GM19023 (cell line): ENCODE measurements at regions not wholly inside any gene's neighbourhood (a gene's known extent, or its start where the extent isn't known, plus 50 kb on each side); places are given as distances from the start of the nearest gene placed in this dataset.

ENCODE experiments used
- ATAC-seq: cut with Tn5 transposase; IDR thresholded peaks from one replicate; pipeline ENCODE4 v1.9.1; 2021; ENCODE audit warnings: mild to moderate bottlenecking, moderate library complexity; ENCODE audit not compliant: unreplicated experiment

- ATAC-seq: no peak
Observed at GRCh38 chr1:208756339-208756981, 512.3 kb upstream of the PLXNA2 start.

DNA sequence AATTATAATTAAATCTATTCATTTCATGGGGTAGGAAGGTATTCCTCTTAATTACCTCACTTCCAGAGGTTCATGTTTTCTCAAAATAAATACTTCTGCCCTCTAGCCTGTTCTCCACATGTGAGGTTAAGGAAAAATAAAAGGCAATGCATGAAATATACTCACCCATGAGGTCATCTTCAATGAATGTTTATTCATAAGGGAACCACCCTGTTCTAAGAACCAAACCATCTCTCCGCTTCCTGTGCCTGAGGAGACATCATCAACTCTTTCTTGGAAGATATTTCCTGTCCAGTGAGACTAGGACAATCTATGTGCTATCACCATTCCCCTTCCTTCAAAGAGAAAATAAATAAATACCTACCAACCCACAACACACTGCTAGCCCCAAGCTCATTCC is 513.7 kb upstream of the PLXNA2 start:
- ATAC-seq: no peak

- no peak for ATAC-seq
Observed at GRCh38 chr1:208759255-208759654, 515.1 kb upstream of the PLXNA2 start.

DNA sequence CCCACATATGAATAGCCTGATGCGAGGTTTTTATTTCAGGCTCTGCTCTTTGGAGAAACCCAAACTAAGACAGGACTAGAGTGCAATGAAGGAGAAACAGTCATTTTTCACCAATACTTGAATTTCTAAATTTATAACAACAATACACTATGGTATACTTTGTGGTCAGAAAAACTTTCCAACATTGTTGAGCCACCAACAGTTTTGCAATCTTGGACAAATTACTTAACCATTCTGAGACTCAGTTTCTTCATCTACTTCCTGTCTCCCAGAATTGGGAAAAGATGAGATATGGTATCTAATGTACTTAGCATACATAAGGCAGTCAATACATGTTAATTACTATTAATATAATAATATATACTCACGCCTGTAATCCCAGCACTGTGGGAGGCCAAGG is 519.8 kb upstream of the PLXNA2 start:
- ATAC-seq: no peak

DNA sequence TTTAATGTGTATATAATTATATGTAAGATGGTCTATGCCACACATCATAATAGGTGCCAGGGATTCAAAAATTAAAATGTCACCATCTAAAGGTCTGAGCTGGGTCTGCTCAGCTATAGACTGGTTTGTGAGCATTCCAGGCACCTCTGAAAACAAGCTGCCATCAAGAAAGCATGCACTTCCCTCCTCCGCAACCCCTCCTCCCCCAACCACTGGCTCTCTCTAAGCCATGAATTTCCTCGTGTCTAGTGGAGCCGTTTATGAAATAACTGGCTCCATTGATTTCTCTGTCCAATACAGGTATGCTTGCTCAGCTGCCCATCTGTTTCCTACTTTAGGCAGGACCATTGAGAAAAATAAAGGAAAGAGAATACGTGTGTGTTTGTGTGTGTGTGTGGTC is 522.6 kb upstream of the PLXNA2 start:
- no peak for ATAC-seq

DNA sequence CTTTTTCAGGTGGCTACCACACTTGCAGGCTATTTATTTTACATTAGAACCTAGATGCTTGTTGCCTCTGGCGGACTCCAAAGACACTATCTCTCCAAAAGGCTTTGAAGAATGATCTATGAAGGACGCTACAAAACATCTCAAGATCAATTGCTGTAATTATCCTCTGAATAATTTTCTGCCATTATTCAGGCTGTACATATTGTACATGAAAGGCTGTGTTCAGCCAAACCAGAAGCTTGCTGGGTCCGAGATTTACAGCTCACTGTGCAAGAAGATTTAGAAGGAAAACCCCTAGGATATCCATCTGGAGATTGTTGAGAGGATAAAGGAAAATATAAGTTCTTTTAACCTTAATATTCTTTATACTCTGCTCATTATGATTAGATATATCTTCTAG is 523.6 kb upstream of the PLXNA2 start:
- no peak for ATAC-seq

DNA sequence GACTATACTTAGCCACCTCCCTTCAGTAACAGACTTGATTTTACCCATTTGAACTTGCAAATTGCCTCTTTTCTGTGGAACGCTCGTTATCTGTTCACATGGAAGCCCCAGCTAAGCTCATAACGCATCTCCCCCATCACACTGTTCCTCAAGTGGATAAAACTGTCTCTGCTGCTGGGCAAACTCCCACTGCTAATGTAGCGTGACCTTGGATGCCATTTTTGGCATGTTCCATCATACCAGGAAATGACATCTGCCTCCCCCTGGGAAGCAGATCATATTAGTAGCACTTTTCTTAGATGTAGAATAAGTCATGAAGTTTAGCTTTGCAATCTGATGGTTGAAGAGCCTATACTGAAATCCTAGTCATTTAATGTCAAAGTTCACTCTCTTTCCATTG is 528.7 kb upstream of the PLXNA2 start:
- ATAC-seq: no peak

DNA sequence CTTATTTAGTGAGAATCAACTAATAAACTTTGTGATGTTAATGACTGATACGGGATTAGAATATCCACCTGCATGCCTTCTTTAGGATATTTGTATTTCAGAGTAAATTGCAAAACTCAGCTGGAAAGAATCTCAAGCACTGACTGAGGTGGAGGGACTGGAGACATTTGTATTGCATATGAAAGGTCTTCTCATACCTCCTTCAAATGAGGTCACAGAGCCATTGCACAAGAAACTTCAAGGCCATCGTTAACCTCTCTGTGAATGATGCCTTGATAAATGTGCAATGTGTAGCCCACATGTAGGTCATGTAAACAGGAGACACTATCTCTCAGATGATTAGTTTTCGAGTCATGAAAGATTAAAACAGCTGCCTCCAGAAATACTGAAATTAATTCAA is 531.7 kb upstream of the PLXNA2 start:
- ATAC-seq: no peak

DNA sequence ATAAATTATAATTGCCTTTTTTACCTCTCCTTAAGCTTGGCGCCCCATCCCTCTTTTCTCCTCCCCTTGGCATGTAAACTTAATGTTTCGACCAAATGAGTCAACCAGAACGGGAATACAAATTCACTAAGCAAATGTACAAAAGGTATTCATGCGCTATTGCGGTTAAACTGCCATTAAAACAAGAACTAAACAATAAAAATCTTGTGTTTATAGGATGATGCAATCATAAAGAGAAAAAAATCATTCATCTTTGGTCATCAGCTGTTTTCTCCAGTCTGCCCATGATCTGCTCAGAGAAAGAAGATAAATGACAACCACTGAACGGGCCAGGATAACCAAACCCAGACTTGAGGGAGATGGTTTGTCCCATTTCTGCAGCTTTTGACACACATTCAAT is 534.2 kb upstream of the PLXNA2 start:
- no peak for ATAC-seq

- no peak for ATAC-seq
Observed at GRCh38 chr1:208781391-208782045, 537.3 kb upstream of the PLXNA2 start.

DNA sequence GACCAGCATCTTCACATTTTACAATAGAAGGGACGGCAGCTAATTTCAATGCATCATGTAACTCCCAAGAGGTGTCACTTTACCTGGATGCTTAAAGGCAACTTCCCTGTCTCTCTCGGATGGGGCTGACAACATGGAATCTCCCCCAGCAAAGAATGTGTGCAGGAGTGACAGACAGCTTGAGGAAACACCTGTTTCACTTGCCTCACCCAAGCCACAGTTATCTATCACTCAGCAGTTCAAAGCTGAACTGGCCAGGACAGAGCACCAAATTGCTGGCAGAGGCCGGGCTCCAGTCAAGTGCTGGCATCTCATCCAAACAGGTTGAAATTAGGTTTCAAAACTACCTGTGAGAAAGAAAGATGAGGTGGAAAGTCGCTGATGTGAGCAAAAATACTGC is 538.0 kb upstream of the PLXNA2 start:
- ATAC-seq: no peak

GRCh38 chr1:208785629-208786028 is 541.4 kb upstream of the PLXNA2 start:
- ATAC-seq: no peak

DNA sequence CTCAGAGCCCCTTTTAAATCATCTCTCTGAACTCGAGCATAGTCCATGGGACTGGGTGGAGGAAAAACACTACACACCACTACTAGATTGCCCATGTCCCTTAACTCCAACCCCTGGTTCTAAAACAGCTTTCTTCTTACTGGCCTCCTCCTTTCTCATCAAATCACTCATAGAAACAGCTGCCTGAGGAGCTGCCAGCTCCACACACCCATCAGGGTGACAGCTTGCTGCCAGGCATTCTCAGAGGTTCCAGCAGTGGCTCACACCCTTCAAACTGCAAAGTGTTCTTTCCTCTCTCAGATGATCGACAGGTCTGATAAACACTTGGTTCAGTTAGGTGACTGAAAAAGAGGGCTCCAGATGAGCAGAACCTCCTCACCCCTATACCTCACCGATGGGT is 543.0 kb upstream of the PLXNA2 start:
- ATAC-seq: no peak

DNA sequence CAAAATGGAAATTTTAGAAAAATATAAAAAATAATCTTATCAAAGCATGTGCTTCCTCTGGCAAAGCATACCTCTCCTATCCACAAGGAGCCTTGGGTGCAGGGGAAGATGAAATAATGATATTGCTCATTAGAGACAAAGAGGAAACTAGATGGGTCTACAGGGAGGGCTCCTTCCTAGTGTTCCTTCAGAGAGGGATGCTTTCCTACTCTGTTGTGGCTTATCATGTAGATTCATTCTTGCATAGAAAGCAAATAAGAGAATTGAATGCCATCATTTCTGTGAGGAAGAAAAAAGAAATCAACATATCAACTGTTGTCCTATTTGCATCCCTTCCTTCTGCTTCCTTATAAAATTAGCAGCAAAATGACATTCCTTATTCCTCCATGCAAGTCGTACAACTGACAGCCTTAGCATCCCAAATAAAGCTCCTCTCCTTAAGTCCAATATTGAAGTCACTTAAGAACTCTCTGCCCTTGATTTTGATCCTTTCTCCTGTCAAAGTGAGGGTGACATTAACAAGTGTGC is 543.9 kb upstream of the PLXNA2 start:
- ATAC-seq: no peak

GRCh38 chr1:208791456-208791855 is 547.3 kb upstream of the PLXNA2 start:
- no peak for ATAC-seq

- ATAC-seq: no peak
Observed at GRCh38 chr1:208793861-208794345, 549.7 kb upstream of the PLXNA2 start.

- no peak for ATAC-seq
Observed at GRCh38 chr1:208799186-208799585, 555.0 kb upstream of the PLXNA2 start.

- no peak for ATAC-seq
Observed at GRCh38 chr1:208803011-208803811, 559.0 kb upstream of the PLXNA2 start.

DNA sequence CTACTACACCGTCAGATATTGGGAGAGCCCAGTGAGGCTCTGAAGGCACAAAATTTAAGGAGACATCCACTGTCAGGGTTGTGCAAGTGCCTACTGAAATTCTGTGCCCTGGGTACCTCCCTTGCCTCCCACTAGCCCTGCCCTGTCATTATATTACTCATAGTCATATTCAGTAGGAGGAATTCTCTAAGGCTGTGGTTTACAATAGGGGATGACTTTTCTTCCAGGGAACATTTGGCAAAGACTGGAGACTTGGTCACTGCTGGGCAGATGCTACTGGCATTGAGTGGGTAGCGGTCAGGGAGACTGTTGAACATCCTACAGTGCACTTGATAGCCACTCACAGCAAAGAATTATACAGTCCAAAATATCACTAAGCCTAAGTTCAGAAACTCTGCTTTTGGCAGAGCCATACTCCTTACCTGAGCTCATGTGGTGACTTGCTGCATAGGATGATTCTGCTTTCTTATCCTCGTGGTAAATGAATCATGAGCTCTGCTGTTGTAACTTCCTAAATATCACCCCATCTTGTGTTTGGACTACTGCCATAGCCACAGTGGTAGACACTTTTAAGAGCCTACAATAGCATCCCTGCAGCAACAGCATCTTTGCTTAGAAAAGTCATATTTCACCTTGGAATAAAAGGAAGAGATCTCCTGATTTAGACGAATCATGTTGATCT is 563.4 kb upstream of the PLXNA2 start:
- no peak for ATAC-seq

DNA sequence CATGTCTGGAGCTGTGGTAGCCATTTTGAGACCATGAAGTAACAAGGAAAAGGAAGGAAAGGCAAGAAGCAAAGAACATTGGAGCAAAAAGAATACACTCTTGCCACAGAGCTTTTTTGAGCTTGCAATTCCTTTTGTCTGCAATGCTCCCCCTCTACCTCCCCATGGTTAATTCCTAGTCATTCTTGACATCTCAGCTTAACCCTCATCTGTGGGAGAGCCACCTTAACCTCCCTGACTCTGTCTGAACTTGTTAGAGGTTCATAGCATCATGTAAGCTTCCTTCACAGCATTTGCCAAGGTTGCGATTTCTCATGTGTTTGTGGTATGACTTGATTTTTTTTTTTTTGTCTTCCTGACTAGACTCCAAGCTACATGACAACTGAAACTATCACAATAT is 564.1 kb upstream of the PLXNA2 start:
- ATAC-seq: no peak

GRCh38 chr1:208809876-208810275 is 565.7 kb upstream of the PLXNA2 start:
- no peak for ATAC-seq
